ENCODE measurements at regions not wholly inside any gene's neighbourhood (a gene's known extent, or its start where the extent isn't known, plus 50 kb on each side); places are given as distances from the start of the nearest gene placed in this dataset.

- Histone ChIP-seq H3K14ac (ENCODE audit: low read length in 2 of 2) (no peak overlapping the region), H2BK12ac (ENCODE audit: low read length in 2 of 2) (no peak overlapping the region), H3K4ac (ENCODE audit: low read depth in 1 of 2, low read length in 2 of 2) (no peak overlapping the region), H3K79me1 (replicated peaks; ENCODE audit: low read length, poor library complexity, severe bottlenecking) (no peaks in the 10 kb centered on the region), H3K9ac (ENCODE audit: low read length) (no peak overlapping the region), H3K4me1 (ENCODE audit: control insufficient read depth, insufficient read depth, low read depth, low read length) (no peaks in the 10 kb centered on the region), H2AK5ac (ENCODE audit: low read length, severe bottlenecking) (no peak overlapping the region), H2BK15ac (ENCODE audit: low read depth, poor library complexity, severe bottlenecking) (no peak overlapping the region), H3K23ac (ENCODE audit: low read length in 2 of 2) (no peak overlapping the region), H4K91ac (ENCODE audit: low read length) (no peak overlapping the region), H2BK120ac (ENCODE audit: low read depth, low read length) (no peak overlapping the region), H3K18ac (ENCODE audit: low read depth in 1 of 2, low read length in 2 of 2) (no peak overlapping the region), H3K27ac (ENCODE audit: low read length, poor library complexity, severe bottlenecking) (no peak overlapping the region), H3K9me3 (ENCODE audit: control insufficient read depth, low read length) (no peaks in the 10 kb centered on the region), H2AFZ (ENCODE audit: low read depth, low read length) (no peak overlapping the region), H3K27me3 (ENCODE audit: control insufficient read depth in 1 of 2, insufficient read depth in 1 of 2, low read length in 2 of 2) (no peaks in the 10 kb centered on the region), H3K4me3 (ENCODE audit: insufficient read depth in 1 of 2, low read depth in 1 of 2, low read length in 2 of 2) (no peak overlapping the region), H4K8ac (ENCODE audit: low read length) (no peak overlapping the region), H3K4me2 (ENCODE audit: low read length, poor library complexity, severe bottlenecking) (no peak overlapping the region), H2BK5ac (ENCODE audit: low read depth, low read length, poor library complexity, severe bottlenecking) (no peak overlapping the region), H3K36me3 (ENCODE audit: control insufficient read depth in 1 of 2, insufficient read depth in 2 of 2, low read depth in 1 of 2, low read length in 2 of 2) (no peaks in the 10 kb centered on the region)
- no CpG with 5 or more reads among the region's 1 CpG for WGBS
- DNase-seq, result no peak
Measured at GRCh38 chr4:52350926-52351325, 299.8 kb downstream of the SPATA18 start.

DNA sequence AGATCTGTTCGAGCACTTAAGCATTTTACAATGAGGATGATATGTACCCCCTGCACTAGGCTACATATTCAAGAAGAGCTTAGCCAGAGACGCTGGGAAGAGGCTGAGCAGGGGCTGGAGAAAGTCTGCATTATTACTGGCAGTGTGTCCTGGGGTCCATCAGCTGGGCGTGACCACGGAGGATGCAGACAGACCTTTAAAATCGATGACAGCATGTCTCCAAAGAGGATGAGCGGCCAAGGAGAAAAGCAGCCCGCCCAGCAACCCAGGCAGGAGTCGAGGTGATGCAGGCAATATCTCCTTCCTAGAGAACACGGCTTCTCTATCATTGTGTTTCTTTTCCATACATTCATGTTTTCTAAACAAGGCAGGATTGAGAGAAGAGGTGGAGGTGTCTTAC lies 300.7 kb downstream of the USP46 start:
- Histone ChIP-seq H2BK15ac (ENCODE audit: low read depth, poor library complexity, severe bottlenecking) (no peak overlapping the region), H4K91ac (ENCODE audit: low read length) (no peak overlapping the region), H2BK5ac (ENCODE audit: low read depth, low read length, poor library complexity, severe bottlenecking) (no peak overlapping the region), H4K8ac (ENCODE audit: low read length) (no peak overlapping the region), H3K27ac (ENCODE audit: low read length, poor library complexity, severe bottlenecking) (no peak overlapping the region), H2BK12ac (ENCODE audit: low read length in 2 of 2) (no peak overlapping the region), H3K4me2 (ENCODE audit: low read length, poor library complexity, severe bottlenecking) (no peak overlapping the region), H2AFZ (ENCODE audit: low read depth, low read length) (no peak overlapping the region), H3K36me3 (ENCODE audit: control insufficient read depth in 1 of 2, insufficient read depth in 2 of 2, low read depth in 1 of 2, low read length in 2 of 2) (no peaks in the 10 kb centered on the region), H2AK5ac (ENCODE audit: low read length, severe bottlenecking) (no peak overlapping the region), H3K4me3 (ENCODE audit: insufficient read depth in 1 of 2, low read depth in 1 of 2, low read length in 2 of 2) (no peak overlapping the region), H3K27me3 (ENCODE audit: control insufficient read depth in 1 of 2, insufficient read depth in 1 of 2, low read length in 2 of 2) (no peaks in the 10 kb centered on the region), H3K18ac (ENCODE audit: low read depth in 1 of 2, low read length in 2 of 2) (no peak overlapping the region), H3K4ac (ENCODE audit: low read depth in 1 of 2, low read length in 2 of 2) (no peak overlapping the region), H2BK120ac (ENCODE audit: low read depth, low read length) (no peak overlapping the region), H3K79me1 (replicated peaks; ENCODE audit: low read length, poor library complexity, severe bottlenecking) (no peaks in the 10 kb centered on the region), H3K4me1 (ENCODE audit: control insufficient read depth, insufficient read depth, low read depth, low read length) (no peaks in the 10 kb centered on the region), H3K23ac (ENCODE audit: low read length in 2 of 2) (no peak overlapping the region), H3K9me3 (ENCODE audit: control insufficient read depth, low read length) (no peaks in the 10 kb centered on the region), H3K9ac (ENCODE audit: low read length) (no peak overlapping the region), H3K14ac (ENCODE audit: low read length in 2 of 2) (no peak overlapping the region)
- 90% methylated on average over 7 of the region's 9 CpGs for WGBS
- DNase-seq, result no peak

DNA sequence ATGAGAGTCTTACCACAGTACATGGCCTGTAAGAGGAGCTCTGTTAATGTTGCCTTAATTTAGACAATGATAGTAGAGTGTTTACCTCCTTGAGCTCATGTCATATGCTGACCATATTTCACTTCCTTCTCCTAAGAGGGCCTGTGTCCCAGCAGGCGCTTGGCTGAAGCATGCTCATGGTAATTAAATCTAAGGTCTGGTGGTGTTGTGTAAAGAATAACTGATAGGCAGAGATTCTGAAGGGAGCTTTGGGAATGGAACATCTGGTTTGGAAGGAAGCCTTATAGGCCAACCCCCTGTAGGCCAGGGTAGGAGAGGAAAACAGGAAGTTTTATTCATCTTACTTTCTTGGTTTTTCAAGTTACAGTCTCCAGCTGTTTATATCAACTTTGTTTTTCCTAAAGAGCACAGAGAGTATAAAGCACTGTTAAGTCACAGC lies 300.2 kb downstream of the USP46 start:
- H2AK5ac ChIP-seq (ENCODE audit: low read length, severe bottlenecking), result no peak overlapping the region
- H2BK120ac ChIP-seq (ENCODE audit: low read depth, low read length), result no peak overlapping the region
- H3K36me3 ChIP-seq (ENCODE audit: control insufficient read depth in 1 of 2, insufficient read depth in 2 of 2, low read depth in 1 of 2, low read length in 2 of 2), result no peaks in the 10 kb centered on the region
- DNase-seq, result no peak
- no peaks in the 10 kb centered on the region for H3K27me3 ChIP-seq (ENCODE audit: control insufficient read depth in 1 of 2, insufficient read depth in 1 of 2, low read length in 2 of 2)
- H3K4me2 ChIP-seq (ENCODE audit: low read length, poor library complexity, severe bottlenecking), result no peak overlapping the region
- no peak overlapping the region for H3K18ac ChIP-seq (ENCODE audit: low read depth in 1 of 2, low read length in 2 of 2)
- H3K4ac ChIP-seq (ENCODE audit: low read depth in 1 of 2, low read length in 2 of 2), result no peak overlapping the region
- no peak overlapping the region for H4K91ac ChIP-seq (ENCODE audit: low read length)
- 18% methylated on average over 1 of the region's 1 CpG for WGBS
- H2AFZ ChIP-seq (ENCODE audit: low read depth, low read length), result no peak overlapping the region
- no peak overlapping the region for H3K14ac ChIP-seq (ENCODE audit: low read length in 2 of 2)
- no peak overlapping the region for H2BK15ac ChIP-seq (ENCODE audit: low read depth, poor library complexity, severe bottlenecking)
- H2BK5ac ChIP-seq (ENCODE audit: low read depth, low read length, poor library complexity, severe bottlenecking), result no peak overlapping the region
- no peak overlapping the region for H3K4me3 ChIP-seq (ENCODE audit: insufficient read depth in 1 of 2, low read depth in 1 of 2, low read length in 2 of 2)
- H3K79me1 ChIP-seq (replicated peaks; ENCODE audit: low read length, poor library complexity, severe bottlenecking), result no peaks in the 10 kb centered on the region
- H3K4me1 ChIP-seq (ENCODE audit: control insufficient read depth, insufficient read depth, low read depth, low read length), result no peaks in the 10 kb centered on the region
- H3K9ac ChIP-seq (ENCODE audit: low read length), result no peak overlapping the region
- no peak overlapping the region for H2BK12ac ChIP-seq (ENCODE audit: low read length in 2 of 2)
- H3K23ac ChIP-seq (ENCODE audit: low read length in 2 of 2), result no peak overlapping the region
- H3K9me3 ChIP-seq (ENCODE audit: control insufficient read depth, low read length), result no peaks in the 10 kb centered on the region
- H3K27ac ChIP-seq (ENCODE audit: low read length, poor library complexity, severe bottlenecking), result no peak overlapping the region
- no peak overlapping the region for H4K8ac ChIP-seq (ENCODE audit: low read length)

DNA sequence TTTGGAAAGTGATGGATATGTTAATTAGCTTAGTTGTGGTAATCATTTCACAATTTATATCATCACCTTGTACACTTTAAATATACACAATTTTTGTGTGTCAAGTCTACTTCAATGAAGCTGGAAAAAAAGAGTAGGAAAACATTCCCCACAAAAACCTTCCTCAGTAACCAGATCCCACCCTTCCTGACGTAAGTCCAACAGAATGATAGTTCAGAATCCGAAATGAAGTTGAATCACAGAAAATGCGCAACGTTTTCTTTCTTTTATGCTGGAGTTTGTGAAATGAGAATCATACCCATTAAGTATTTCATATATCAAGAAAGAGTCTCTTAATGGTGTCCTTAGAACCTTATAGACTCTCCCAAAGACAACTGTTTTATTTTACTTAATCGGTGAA lies 292.9 kb downstream of the USP46 start:
- no peak overlapping the region for H3K23ac ChIP-seq (ENCODE audit: low read length in 2 of 2)
- H3K36me3 ChIP-seq (ENCODE audit: control insufficient read depth in 1 of 2, insufficient read depth in 2 of 2, low read depth in 1 of 2, low read length in 2 of 2), result no peaks in the 10 kb centered on the region
- no peak overlapping the region for H3K14ac ChIP-seq (ENCODE audit: low read length in 2 of 2)
- no peak overlapping the region for H3K18ac ChIP-seq (ENCODE audit: low read depth in 1 of 2, low read length in 2 of 2)
- H3K27ac ChIP-seq (ENCODE audit: low read length, poor library complexity, severe bottlenecking), result no peak overlapping the region
- 94% methylated on average over 2 of the region's 5 CpGs for WGBS
- H4K91ac ChIP-seq (ENCODE audit: low read length), result no peak overlapping the region
- no peak overlapping the region for H4K8ac ChIP-seq (ENCODE audit: low read length)
- DNase-seq, result no peak
- H2BK12ac ChIP-seq (ENCODE audit: low read length in 2 of 2), result no peak overlapping the region
- no peak overlapping the region for H2AFZ ChIP-seq (ENCODE audit: low read depth, low read length)
- peaks cover 4% of the 10 kb centered on the region in 2 experiments for H3K27me3 ChIP-seq (ENCODE audit: control insufficient read depth in 1 of 2, insufficient read depth in 1 of 2, low read length in 2 of 2)
- no peaks in the 10 kb centered on the region for H3K79me1 ChIP-seq (replicated peaks; ENCODE audit: low read length, poor library complexity, severe bottlenecking)
- no peak overlapping the region for H3K4me2 ChIP-seq (ENCODE audit: low read length, poor library complexity, severe bottlenecking)
- no peak overlapping the region for H3K4me3 ChIP-seq (ENCODE audit: insufficient read depth in 1 of 2, low read depth in 1 of 2, low read length in 2 of 2)
- H3K4me1 ChIP-seq (ENCODE audit: control insufficient read depth, insufficient read depth, low read depth, low read length), result no peaks in the 10 kb centered on the region
- no peak overlapping the region for H2AK5ac ChIP-seq (ENCODE audit: low read length, severe bottlenecking)
- no peak overlapping the region for H2BK120ac ChIP-seq (ENCODE audit: low read depth, low read length)
- no peak overlapping the region for H2BK15ac ChIP-seq (ENCODE audit: low read depth, poor library complexity, severe bottlenecking)
- H2BK5ac ChIP-seq (ENCODE audit: low read depth, low read length, poor library complexity, severe bottlenecking), result no peak overlapping the region
- no peak overlapping the region for H3K4ac ChIP-seq (ENCODE audit: low read depth in 1 of 2, low read length in 2 of 2)
- no peak overlapping the region for H3K9ac ChIP-seq (ENCODE audit: low read length)
- no peaks in the 10 kb centered on the region for H3K9me3 ChIP-seq (ENCODE audit: control insufficient read depth, low read length)

Measured in mesenchymal stem cell (in vitro differentiated cells and primary cell).